Activated T-cell treated with anti-CD3 and anti-CD28 coated beads for 4 hours (primary cell): ENCODE measurements at regions not wholly inside any gene's neighbourhood (a gene's known extent, or its start where the extent isn't known, plus 50 kb on each side); places are given as distances from the start of the nearest gene placed in this dataset.

ENCODE experiments used
- DNase-seq: peaks from one replicate; pipeline ENCODE4 v3.0.0-alpha.2; 2020

- no peak for DNase-seq
Measured at GRCh38 chr11:80163011-80163410, 722.2 kb upstream of the TENM4 start.

GRCh38 chr11:80162387-80162786 lies 721.6 kb upstream of the TENM4 start:
- DNase-seq, result no peak

- no peak for DNase-seq
Measured at GRCh38 chr11:80157447-80157846, 716.6 kb upstream of the TENM4 start.

GRCh38 chr11:80156062-80156461 lies 715.2 kb upstream of the TENM4 start:
- DNase-seq, result no peak

GRCh38 chr11:80155412-80156017 lies 714.7 kb upstream of the TENM4 start:
- no peak for DNase-seq

GRCh38 chr11:80146232-80146631 lies 705.4 kb upstream of the TENM4 start:
- no peak for DNase-seq

- DNase-seq, result no peak
Measured at GRCh38 chr11:80144897-80145594, 704.2 kb upstream of the TENM4 start.

- DNase-seq, result no peak
Measured at GRCh38 chr11:80136991-80137390, 696.2 kb upstream of the TENM4 start.

GRCh38 chr11:80129396-80129795 lies 688.6 kb upstream of the TENM4 start:
- DNase-seq, result no peak

- no peak for DNase-seq
Measured at GRCh38 chr11:80122211-80122610, 681.4 kb upstream of the TENM4 start.

GRCh38 chr11:80118073-80118472 lies 677.2 kb upstream of the TENM4 start:
- no peak for DNase-seq

GRCh38 chr11:80116796-80117195 lies 676.0 kb upstream of the TENM4 start:
- no peak for DNase-seq

- DNase-seq, result no peak
Measured at GRCh38 chr11:80109652-80110051, 668.8 kb upstream of the TENM4 start.

GRCh38 chr11:80109031-80109430 lies 668.2 kb upstream of the TENM4 start:
- no peak for DNase-seq

- DNase-seq, result no peak
Measured at GRCh38 chr11:80107415-80107814, 666.6 kb upstream of the TENM4 start.

GRCh38 chr11:80104191-80104590 lies 663.4 kb upstream of the TENM4 start:
- DNase-seq, result no peak

GRCh38 chr11:80103142-80103859 lies 662.5 kb upstream of the TENM4 start:
- DNase-seq, result no peak

- DNase-seq, result no peak
Measured at GRCh38 chr11:80097146-80097545, 656.3 kb upstream of the TENM4 start.

GRCh38 chr11:80096736-80097135 lies 655.9 kb upstream of the TENM4 start:
- no peak for DNase-seq

- no peak for DNase-seq
Measured at GRCh38 chr11:80086496-80087055, 645.7 kb upstream of the TENM4 start.

GRCh38 chr11:80085563-80085962 lies 644.7 kb upstream of the TENM4 start:
- no peak for DNase-seq

- no peak for DNase-seq
Measured at GRCh38 chr11:80084608-80085007, 643.8 kb upstream of the TENM4 start.

GRCh38 chr11:80083531-80083951 lies 642.7 kb upstream of the TENM4 start:
- DNase-seq, result no peak

GRCh38 chr11:80082406-80082805 lies 641.6 kb upstream of the TENM4 start:
- DNase-seq, result no peak
